Breast epithelium (tissue), 3 donors: ENCODE measurements at regions not wholly inside any gene's neighbourhood (a gene's known extent, or its start where the extent isn't known, plus 50 kb on each side); places are given as distances from the start of the nearest gene placed in this dataset.

Source experiments
- CTCF ChIP-seq, 3 donors: fragments of 450-650 bp; IDR thresholded peaks; one replicate each; pipeline ENCODE4 v1.5.1; 2016 to 2017; ENCODE audit warnings: antibody characterized with exemption in 3 of 3, mild to moderate bottlenecking in 3 of 3, moderate library complexity in 3 of 3
- POLR2A ChIP-seq: fragments of 450-650 bp; IDR thresholded peaks from one replicate; pipeline ENCODE4 v1.6.1; 2016; ENCODE audit warnings: antibody characterized with exemption, mild to moderate bottlenecking, moderate library complexity
- POLR2AphosphoS5 ChIP-seq, 3 donors: sonication (generic); formaldehyde crosslinking; IDR thresholded peaks; one replicate each; pipeline ENCODE4 v1.6.1; 2017; ENCODE audit warnings: antibody characterized with exemption in 3 of 3

- TF ChIP-seq CTCF (IDR thresholded peaks at IDR 0.05) (no peak), POLR2A (no peak), POLR2AphosphoS5 (IDR thresholded peaks at IDR 0.05) (no peak)
These were observed 736.8 kb upstream of the CA10 start for GRCh38 chr17:52895272-52895671.
